GM19468 (cell line): ENCODE measurements at regions not wholly inside any gene's neighbourhood (a gene's known extent, or its start where the extent isn't known, plus 50 kb on each side); places are given as distances from the start of the nearest gene placed in this dataset.

ENCODE experiments used
- ATAC-seq: cut with Tn5 transposase; IDR thresholded peaks from one replicate; pipeline ENCODE4 v1.9.1; 2021; ENCODE audit warnings: mild to moderate bottlenecking, moderate library complexity, moderate number of reproducible peaks; ENCODE audit not compliant: unreplicated experiment; ENCODE audit errors: extremely low read depth

- ATAC-seq = no peak
Measured at GRCh38 chr13:105971738-105972137, 563.7 kb downstream of the EFNB2 start.

- ATAC-seq = no peak
Measured at GRCh38 chr13:105971312-105971711, 564.1 kb downstream of the EFNB2 start.

GRCh38 chr13:105969761-105970160 is 565.7 kb downstream of the EFNB2 start:
- no peak for ATAC-seq

GRCh38 chr13:105965910-105966309 is 569.6 kb downstream of the EFNB2 start:
- no peak for ATAC-seq

- no peak for ATAC-seq
Measured at GRCh38 chr13:105962080-105962479, 573.4 kb downstream of the EFNB2 start.

- no peak for ATAC-seq
Measured at GRCh38 chr13:105961438-105961837, 574.0 kb downstream of the EFNB2 start.

- no peak for ATAC-seq
Measured at GRCh38 chr13:105960326-105960725, 575.1 kb downstream of the EFNB2 start.

GRCh38 chr13:105959876-105960275 is 575.6 kb downstream of the EFNB2 start:
- ATAC-seq = no peak

GRCh38 chr13:105957769-105958438 is 577.6 kb downstream of the EFNB2 start:
- ATAC-seq = no peak

GRCh38 chr13:105956921-105957320 is 578.5 kb downstream of the EFNB2 start:
- no peak for ATAC-seq

GRCh38 chr13:105952973-105953290 is 582.5 kb downstream of the EFNB2 start:
- ATAC-seq = no peak

- no peak for ATAC-seq
Measured at GRCh38 chr13:105952233-105952972, 583.1 kb downstream of the EFNB2 start.

GRCh38 chr13:105948143-105948542 is 587.3 kb downstream of the EFNB2 start:
- no peak for ATAC-seq

- ATAC-seq = no peak
Measured at GRCh38 chr13:105940882-105941281, 594.6 kb downstream of the EFNB2 start.

GRCh38 chr13:105937451-105937850 is 598.0 kb downstream of the EFNB2 start:
- ATAC-seq = no peak

- no peak for ATAC-seq
Measured at GRCh38 chr13:105936816-105937215, 598.6 kb downstream of the EFNB2 start.

- no peak for ATAC-seq
Measured at GRCh38 chr13:105929505-105929904, 606.0 kb downstream of the EFNB2 start.

- no peak for ATAC-seq
Measured at GRCh38 chr13:105928901-105929300, 606.6 kb downstream of the EFNB2 start.

GRCh38 chr13:105928048-105928447 is 607.4 kb downstream of the EFNB2 start:
- ATAC-seq = no peak

GRCh38 chr13:105925496-105925895 is 610.0 kb downstream of the EFNB2 start:
- no peak for ATAC-seq

- ATAC-seq = no peak
Measured at GRCh38 chr13:105921711-105922110, 613.8 kb downstream of the EFNB2 start.

- no peak for ATAC-seq
Measured at GRCh38 chr13:105920370-105920769, 615.1 kb downstream of the EFNB2 start.
